ENCODE measurements at regions not wholly inside any gene's neighbourhood (a gene's known extent, or its start where the extent isn't known, plus 50 kb on each side); places are given as distances from the start of the nearest gene placed in this dataset. TPM values are rescaled to one million over a fixed set of nuclear protein-coding genes. Genes with fewer than 3 reads are reported as not detected.

Small RNA genes in the stretch of these regions (small RNA-seq; reads per million reads assigned to genes)
- gene AC113367.2 (ENCODE audit: insufficient read depth) (not detected), gene RNU7-53P (ENCODE audit: insufficient read depth) (not detected)

All from neuronal stem cell (in vitro differentiated cells).